PC-9 (cell line): ENCODE measurements at regions not wholly inside any gene's neighbourhood (a gene's known extent, or its start where the extent isn't known, plus 50 kb on each side); places are given as distances from the start of the nearest gene placed in this dataset.

Experiments used
- BruUV-seq: library from RNA; stranded (reverse); fragments of 400-500 nt; replicated peaks from 2 replicates; lab custom pipeline; 2021; lab: Mats Ljungman, UMichigan
- CTCF ChIA-PET: fragments of 300-600 bp; sonication (Branson Sonifier 250); formaldehyde crosslinking; loops from one replicate; lab custom pipeline; 2022; ENCODE audit warnings: antibody characterized with exemption; lab: Charles Lee
- POLR2A ChIA-PET: fragments of 300-600 bp; sonication (Branson Sonifier 250); formaldehyde crosslinking; loops from one replicate; lab custom pipeline; 2022; ENCODE audit warnings: antibody characterized with exemption; ENCODE audit not compliant: unreplicated experiment; lab: Charles Lee
- DNase-seq, 2 experiments: peaks; one replicate each; pipeline versions ENCODE4 v3.0.0 to v3.0.0-alpha.2; 2015 to 2022; ENCODE audit warnings: mixed read lengths in 1 of 2
- H2AFZ ChIP-seq: fragments of 200-600 bp; sonication (generic); 2 replicates; pipeline ENCODE4 v1.8.1; 2017; ENCODE audit warnings: antibody characterized with exemption
- H3F3A ChIP-seq: fragments of 200-600 bp; sonication (generic); 2 replicates; pipeline ENCODE4 v1.8.1; 2017; ENCODE audit warnings: antibody characterized with exemption, mild to moderate bottlenecking, low read depth; ENCODE audit not compliant: insufficient read depth
- H3K27ac ChIP-seq: fragments of 200-600 bp; sonication (generic); 2 replicates; pipeline ENCODE4 v1.6.1; 2016; ENCODE audit warnings: mixed run types
- H3K27me3 ChIP-seq: fragments of 200-600 bp; sonication (generic); 2 replicates; pipeline ENCODE4 v1.6.1; 2016; ENCODE audit warnings: low read depth, mixed run types; ENCODE audit not compliant: insufficient read depth
- H3K36me3 ChIP-seq: fragments of 200-600 bp; sonication (generic); 2 replicates; pipeline ENCODE4 v1.6.1; 2016; ENCODE audit warnings: low read depth, mixed run types
- H3K4me1 ChIP-seq: fragments of 200-600 bp; sonication (generic); replicated peaks from 2 replicates; pipeline ENCODE4 v1.6.1; 2016; ENCODE audit warnings: mixed run types; ENCODE audit not compliant: insufficient read depth
- H3K4me2 ChIP-seq: fragments of 200-600 bp; sonication (generic); 2 replicates; pipeline ENCODE4 v1.6.1; 2017; ENCODE audit warnings: mixed run types
- H3K4me3 ChIP-seq: fragments of 200-600 bp; sonication (generic); 2 replicates; pipeline ENCODE4 v1.6.1; 2016; ENCODE audit warnings: mixed run types
- H3K79me2 ChIP-seq: fragments of 200-600 bp; sonication (generic); 2 replicates; pipeline ENCODE4 v1.6.1; 2017; ENCODE audit warnings: low read depth, mixed run types
- H3K9me2 ChIP-seq: fragments of 200-600 bp; sonication (generic); 2 replicates; pipeline ENCODE4 v1.8.1; 2017; ENCODE audit warnings: mild to moderate bottlenecking; ENCODE audit not compliant: insufficient read depth
- H3K9me3 ChIP-seq: fragments of 200-600 bp; sonication (generic); 2 replicates; pipeline ENCODE4 v1.8.1; 2016; ENCODE audit warnings: low read depth; ENCODE audit not compliant: insufficient read depth
- H4K20me1 ChIP-seq: fragments of 200-600 bp; sonication (generic); 2 replicates; pipeline ENCODE4 v1.8.1; 2017; ENCODE audit not compliant: insufficient read depth
- EZH2 ChIP-seq: fragments of 200-600 bp; sonication (generic); IDR thresholded peaks from 2 replicates; pipeline ENCODE4 v1.8.0; 2017; ENCODE audit warnings: antibody characterized with exemption, low read depth
- intact Hi-C: fragments of 100-400 bp; cut with micrococcal nuclease; formaldehyde crosslinking; loops from one replicate; pipeline ENCODE4 v1.10.0; 2022; ENCODE audit not compliant: unreplicated experiment
- TF ChIP-seq, protein P1 (sequence below): fragments of 200-600 bp; sonication (generic); conservative IDR thresholded peaks from 2 replicates; pipeline ENCODE4 v1.6.1; 2017; ENCODE audit warnings: mixed run types, antibody characterized with exemption, mild to moderate bottlenecking, moderate library complexity

DNA sequence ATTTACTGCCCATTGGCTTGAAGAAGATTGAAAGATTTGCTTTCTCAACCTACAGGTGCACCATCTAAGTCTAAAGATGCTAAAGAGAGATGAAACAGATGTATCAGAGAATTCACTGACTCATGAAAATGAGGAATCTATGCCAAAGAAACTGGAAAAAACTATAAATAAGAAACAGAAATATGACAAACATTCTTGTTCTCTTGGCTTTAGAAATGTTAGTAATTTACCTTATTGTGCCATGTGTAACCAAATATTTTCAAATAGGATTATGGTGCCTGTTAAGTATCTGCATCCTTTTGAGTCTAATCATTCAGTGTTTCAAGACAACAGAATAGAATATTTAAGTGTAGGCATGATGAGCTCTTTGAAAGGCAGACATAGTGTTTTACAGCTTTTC lies 271.5 kb downstream of the MEX3B start:
- intact Hi-C loops, result no loop called here
- no peaks in the 10 kb centered on the region for H3K9me2 ChIP-seq
- H3K4me2 ChIP-seq, result no peak overlapping the region
- H4K20me1 ChIP-seq, result no peaks in the 10 kb centered on the region
- H3K27me3 ChIP-seq, result no peaks in the 10 kb centered on the region
- TF ChIP-seq, protein P1, sequence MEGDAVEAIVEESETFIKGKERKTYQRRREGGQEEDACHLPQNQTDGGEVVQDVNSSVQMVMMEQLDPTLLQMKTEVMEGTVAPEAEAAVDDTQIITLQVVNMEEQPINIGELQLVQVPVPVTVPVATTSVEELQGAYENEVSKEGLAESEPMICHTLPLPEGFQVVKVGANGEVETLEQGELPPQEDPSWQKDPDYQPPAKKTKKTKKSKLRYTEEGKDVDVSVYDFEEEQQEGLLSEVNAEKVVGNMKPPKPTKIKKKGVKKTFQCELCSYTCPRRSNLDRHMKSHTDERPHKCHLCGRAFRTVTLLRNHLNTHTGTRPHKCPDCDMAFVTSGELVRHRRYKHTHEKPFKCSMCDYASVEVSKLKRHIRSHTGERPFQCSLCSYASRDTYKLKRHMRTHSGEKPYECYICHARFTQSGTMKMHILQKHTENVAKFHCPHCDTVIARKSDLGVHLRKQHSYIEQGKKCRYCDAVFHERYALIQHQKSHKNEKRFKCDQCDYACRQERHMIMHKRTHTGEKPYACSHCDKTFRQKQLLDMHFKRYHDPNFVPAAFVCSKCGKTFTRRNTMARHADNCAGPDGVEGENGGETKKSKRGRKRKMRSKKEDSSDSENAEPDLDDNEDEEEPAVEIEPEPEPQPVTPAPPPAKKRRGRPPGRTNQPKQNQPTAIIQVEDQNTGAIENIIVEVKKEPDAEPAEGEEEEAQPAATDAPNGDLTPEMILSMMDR, result no peak
- TF ChIP-seq EZH2, result no peak
- POLR2A ChIA-PET, result no interaction called here
- no peaks in the 10 kb centered on the region for H3K79me2 ChIP-seq
- H3K27ac ChIP-seq, result no peak overlapping the region
- H3K9me3 ChIP-seq, result no peaks in the 10 kb centered on the region
- H3K4me3 ChIP-seq, result no peak overlapping the region
- H3F3A ChIP-seq, result no peaks in the 10 kb centered on the region
- CTCF ChIA-PET, result no interaction called here
- H2AFZ ChIP-seq, result no peak overlapping the region
- H3K36me3 ChIP-seq, result 0 out of 2 replicates have a peak, but pooled peaks cover 2% of the 10 kb centered on the region
- no peaks in the 10 kb centered on the region for H3K4me1 ChIP-seq
- no TSS peak for BruUV-seq
- no peak for DNase-seq

DNA sequence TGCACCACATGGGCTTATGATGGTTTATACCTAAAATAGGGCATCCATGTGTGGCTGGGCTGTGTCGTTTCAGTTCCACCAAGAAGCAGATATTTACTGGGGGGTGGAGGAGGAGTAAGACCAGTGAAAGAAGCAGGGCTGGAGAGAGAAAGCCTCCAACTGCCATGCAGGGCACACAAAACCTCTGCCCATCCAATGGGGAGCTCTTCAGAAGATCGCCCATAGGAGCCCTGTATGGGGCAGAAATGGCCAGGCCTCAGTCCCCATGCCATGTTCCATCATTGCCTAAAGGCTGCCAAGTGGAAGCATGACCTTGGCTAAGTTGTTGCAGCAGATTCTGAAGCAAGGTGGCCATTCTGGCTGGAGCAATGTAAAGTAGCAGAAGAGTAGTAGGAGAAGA lies 277.0 kb downstream of the MEX3B start:
- no peak overlapping the region for H3K27ac ChIP-seq
- BruUV-seq, result no TSS peak
- ChIA-PET POLR2A (no interaction called here), CTCF (no interaction called here)
- DNase-seq, result no peak
- H3K9me3 ChIP-seq, result no peaks in the 10 kb centered on the region
- H3F3A ChIP-seq, result no peaks in the 10 kb centered on the region
- 0 out of 2 replicates have a peak, but pooled peaks cover 3% of the 10 kb centered on the region for H3K36me3 ChIP-seq
- intact Hi-C loops, result no loop called here
- H2AFZ ChIP-seq, result no peak overlapping the region
- H3K4me2 ChIP-seq, result no peak overlapping the region
- TF ChIP-seq EZH2, result no peak
- TF ChIP-seq, protein P1, result no peak
- no peak overlapping the region for H3K4me3 ChIP-seq
- H3K4me1 ChIP-seq, result no peaks in the 10 kb centered on the region
- H3K27me3 ChIP-seq, result no peaks in the 10 kb centered on the region
- H3K79me2 ChIP-seq, result no peaks in the 10 kb centered on the region
- no peaks in the 10 kb centered on the region for H3K9me2 ChIP-seq
- no peaks in the 10 kb centered on the region for H4K20me1 ChIP-seq

DNA sequence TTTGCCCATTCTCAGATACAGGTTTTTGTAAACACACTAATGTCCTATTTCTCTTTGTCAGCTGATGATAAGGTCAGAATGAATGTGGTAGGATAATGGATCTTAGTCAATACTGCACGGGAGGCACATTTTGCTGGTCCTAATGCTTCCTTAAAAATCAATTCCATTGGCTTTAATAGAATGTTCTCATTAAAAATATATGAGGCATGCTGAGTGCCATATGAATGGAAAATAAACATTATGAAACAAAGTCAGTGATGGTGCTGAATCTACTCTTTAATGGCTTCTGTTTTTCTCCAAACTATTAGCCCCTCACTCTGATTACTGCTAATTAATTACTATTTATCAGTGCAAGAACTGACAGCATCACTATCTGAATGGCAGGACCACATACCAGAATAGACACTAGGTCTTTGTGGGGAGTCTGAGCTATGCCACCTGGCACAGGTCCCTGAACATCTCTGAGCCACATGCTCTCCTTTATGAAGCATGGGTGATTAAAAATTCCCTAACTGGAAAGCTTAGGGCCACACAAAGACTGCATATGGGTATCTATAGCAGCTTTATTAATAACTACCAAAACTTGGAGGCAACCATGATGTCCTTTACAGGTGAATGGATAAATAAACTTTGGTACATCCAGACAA lies 278.9 kb downstream of the MEX3B start:
- Histone ChIP-seq H2AFZ (no peak overlapping the region), H4K20me1 (no peaks in the 10 kb centered on the region), H3F3A (no peaks in the 10 kb centered on the region), H3K4me1 (no peaks in the 10 kb centered on the region), H3K27ac (no peak overlapping the region), H3K9me2 (no peaks in the 10 kb centered on the region), H3K27me3 (peaks cover 6% of the 10 kb centered on the region; the same call in 1 of the 2 replicates), H3K79me2 (no peaks in the 10 kb centered on the region), H3K9me3 (no peaks in the 10 kb centered on the region), H3K4me3 (no peak overlapping the region), H3K4me2 (no peak overlapping the region), H3K36me3 (0 out of 2 replicates have a peak, but pooled peaks cover 3% of the 10 kb centered on the region)
- ChIA-PET POLR2A (no interaction called here), CTCF (no interaction called here)
- no peak for TF ChIP-seq EZH2
- TF ChIP-seq, protein P1, result no peak
- DNase-seq, result no peak
- intact Hi-C loops, result no loop called here
- no TSS peak for BruUV-seq
